DND-41 (cell line): ENCODE measurements at regions not wholly inside any gene's neighbourhood (a gene's known extent, or its start where the extent isn't known, plus 50 kb on each side); places are given as distances from the start of the nearest gene placed in this dataset.

Source experiments
- ATAC-seq: fragments of 200-7000 bp; cut with Tn5 transposase; 3 replicates; pipeline ENCODE4 v1.9.1; 2021; ENCODE audit warnings: low read depth; ENCODE audit not compliant: insufficient read depth
- DNase-seq: peaks from one replicate; pipeline ENCODE4 v3.0.0-alpha.2; 2020
- H2AFZ ChIP-seq: 2 replicates; pipeline ENCODE4 v1.6.0; 2012; ENCODE audit warnings: low read depth, low read length
- H3K27ac ChIP-seq: 2 replicates; pipeline ENCODE4 v1.5.1; 2012; ENCODE audit warnings: low read length, inconsistent platforms
- H3K27me3 ChIP-seq: fragments of 200-600 bp; sonication (generic); 2 replicates; pipeline ENCODE4 v1.6.0; 2012; ENCODE audit warnings: low read length, mild to moderate bottlenecking, inconsistent platforms; ENCODE audit not compliant: insufficient read depth, poor library complexity
- H3K36me3 ChIP-seq: 2 replicates; pipeline ENCODE4 v1.5.1; 2012; ENCODE audit warnings: low read length, inconsistent platforms; ENCODE audit not compliant: insufficient read depth
- H3K4me1 ChIP-seq: 2 replicates; pipeline ENCODE4 v1.5.1; 2012; ENCODE audit warnings: mild to moderate bottlenecking, low read length; ENCODE audit not compliant: insufficient read depth
- H3K4me2 ChIP-seq: 2 replicates; pipeline ENCODE4 v1.6.0; 2012; ENCODE audit warnings: mild to moderate bottlenecking, moderate library complexity, low read length, inconsistent platforms; ENCODE audit not compliant: insufficient read depth
- H3K4me3 ChIP-seq, 2 experiments: fragments of 200-600 bp in 1 of 2; shearing (Covaris generic) in 1 of 2; 2 replicates each; pipeline ENCODE4 v1.5.1; 2012 to 2016; ENCODE audit warnings: inconsistent platforms in 2 of 2, low read length in 2 of 2, mild to moderate bottlenecking in 2 of 2, low read depth in 1 of 2, moderate library complexity in 1 of 2
- H3K79me2 ChIP-seq: 2 replicates; pipeline ENCODE4 v1.6.0; 2012; ENCODE audit warnings: low read length, inconsistent platforms; ENCODE audit not compliant: insufficient read depth
- H3K9ac ChIP-seq: 2 replicates; pipeline ENCODE4 v1.6.0; 2012; ENCODE audit warnings: low read depth, mild to moderate bottlenecking, inconsistent platforms, low read length, moderate library complexity
- H3K9me3 ChIP-seq: 2 replicates; pipeline ENCODE4 v1.5.1; 2012; ENCODE audit warnings: low read length, moderate library complexity, mild to moderate bottlenecking, inconsistent platforms; ENCODE audit not compliant: insufficient read depth, severe bottlenecking
- H4K20me1 ChIP-seq: 2 replicates; pipeline ENCODE4 v1.6.0; 2012; ENCODE audit warnings: low read length; ENCODE audit not compliant: insufficient read depth
- CTCF ChIP-seq: IDR thresholded peaks from 2 replicates; pipeline ENCODE4 v1.5.1; 2012; ENCODE audit warnings: borderline replicate concordance, low read length, moderate library complexity, mild to moderate bottlenecking; ENCODE audit not compliant: poor library complexity, severe bottlenecking; ENCODE audit errors: extremely low read depth
- EZH2 ChIP-seq: IDR thresholded peaks from 3 replicates; pipeline ENCODE4 v1.6.1; 2012; ENCODE audit warnings: borderline replicate concordance, low read depth, mild to moderate bottlenecking, moderate library complexity, low read length, inconsistent platforms; ENCODE audit not compliant: severe bottlenecking

- no peaks in the 10 kb centered on the region for H3K79me2 ChIP-seq
- H3K27me3 ChIP-seq = peaks cover 16% of the 10 kb centered on the region
- no peak overlapping the region for H3K4me2 ChIP-seq
- H3K4me1 ChIP-seq = no peaks in the 10 kb centered on the region
- TF ChIP-seq CTCF (no peak), EZH2 (no peak)
- no peak overlapping the region for H3K9ac ChIP-seq
- no peak overlapping the region for H2AFZ ChIP-seq
- H4K20me1 ChIP-seq = no peaks in the 10 kb centered on the region
- H3K9me3 ChIP-seq = no peaks in the 10 kb centered on the region
- DNase-seq = no peak
- H3K27ac ChIP-seq = no peak overlapping the region
- H3K36me3 ChIP-seq = no peaks in the 10 kb centered on the region
- H3K4me3 ChIP-seq = no peak overlapping the region
- ATAC-seq = no peak
Observed at GRCh38 chr18:3388323-3388722, 61.6 kb upstream of the TGIF1 start.

GRCh38 chr18:3388980-3389379 lies 61.0 kb upstream of the TGIF1 start:
- no peak overlapping the region for H3K4me2 ChIP-seq

GRCh38 chr18:3389977-3390376 lies 60.0 kb upstream of the TGIF1 start:
- Histone ChIP-seq H3K27ac (no peak overlapping the region), H3K27me3 (peaks cover 12% of the 10 kb centered on the region), H3K9ac (no peak overlapping the region), H3K4me3 (no peak overlapping the region), H4K20me1 (no peaks in the 10 kb centered on the region), H3K4me1 (no peaks in the 10 kb centered on the region), H2AFZ (no peak overlapping the region), H3K9me3 (peaks cover 2% of the 10 kb centered on the region), H3K4me2 (no peak overlapping the region), H3K36me3 (no peaks in the 10 kb centered on the region), H3K79me2 (no peaks in the 10 kb centered on the region)
- ATAC-seq = no peak
- DNase-seq = no peak
- no peak for TF ChIP-seq CTCF
- TF ChIP-seq EZH2 = no peak

More at GRCh38 chr18:3388980-3389379, 61.0 kb upstream of the TGIF1 start:
- no peak overlapping the region for H3K9ac ChIP-seq
- H3K27ac ChIP-seq = no peak overlapping the region
- ATAC-seq (no peak), DNase-seq (no peak)
- TF ChIP-seq CTCF (no peak), EZH2 (no peak)
- no peaks in the 10 kb centered on the region for H3K4me1 ChIP-seq
- H3K4me3 ChIP-seq = no peak overlapping the region
- no peaks in the 10 kb centered on the region for H3K36me3 ChIP-seq
- H3K27me3 ChIP-seq = peaks cover 16% of the 10 kb centered on the region
- no peak overlapping the region for H2AFZ ChIP-seq
- H3K9me3 ChIP-seq = no peaks in the 10 kb centered on the region
- no peaks in the 10 kb centered on the region for H4K20me1 ChIP-seq
- no peaks in the 10 kb centered on the region for H3K79me2 ChIP-seq
